RWPE1 (cell line): ENCODE measurements at regions not wholly inside any gene's neighbourhood (a gene's known extent, or its start where the extent isn't known, plus 50 kb on each side); places are given as distances from the start of the nearest gene placed in this dataset.

Experiments
- CTCF ChIA-PET: fragments of 350-600 bp; sonication (Branson Sonifier 250); formaldehyde crosslinking; extraction: SDS; loops from one replicate; lab custom pipeline; 2021; lab: Yijun Ruan, JAX
- POLR2A ChIA-PET: fragments of 400-600 bp; formaldehyde crosslinking; extraction: SDS; loops from one replicate; lab custom pipeline; 2020; ENCODE audit warnings: antibody characterized with exemption; ENCODE audit not compliant: low non-redundant PET; lab: Yijun Ruan, JAX
- DNase-seq: peaks from one replicate; pipeline ENCODE4 v3.0.0; 2012; ENCODE audit warnings: low spot score
- H3K27ac ChIP-seq: fragments of 450-650 bp; 2 replicates; pipeline ENCODE4 v1.5.1; 2017
- TF ChIP-seq, protein P1 (sequence below): fragments of 450-650 bp; conservative IDR thresholded peaks from 2 replicates; pipeline ENCODE4 v1.5.1; 2017; ENCODE audit warnings: low read depth, mild to moderate bottlenecking

DNA sequence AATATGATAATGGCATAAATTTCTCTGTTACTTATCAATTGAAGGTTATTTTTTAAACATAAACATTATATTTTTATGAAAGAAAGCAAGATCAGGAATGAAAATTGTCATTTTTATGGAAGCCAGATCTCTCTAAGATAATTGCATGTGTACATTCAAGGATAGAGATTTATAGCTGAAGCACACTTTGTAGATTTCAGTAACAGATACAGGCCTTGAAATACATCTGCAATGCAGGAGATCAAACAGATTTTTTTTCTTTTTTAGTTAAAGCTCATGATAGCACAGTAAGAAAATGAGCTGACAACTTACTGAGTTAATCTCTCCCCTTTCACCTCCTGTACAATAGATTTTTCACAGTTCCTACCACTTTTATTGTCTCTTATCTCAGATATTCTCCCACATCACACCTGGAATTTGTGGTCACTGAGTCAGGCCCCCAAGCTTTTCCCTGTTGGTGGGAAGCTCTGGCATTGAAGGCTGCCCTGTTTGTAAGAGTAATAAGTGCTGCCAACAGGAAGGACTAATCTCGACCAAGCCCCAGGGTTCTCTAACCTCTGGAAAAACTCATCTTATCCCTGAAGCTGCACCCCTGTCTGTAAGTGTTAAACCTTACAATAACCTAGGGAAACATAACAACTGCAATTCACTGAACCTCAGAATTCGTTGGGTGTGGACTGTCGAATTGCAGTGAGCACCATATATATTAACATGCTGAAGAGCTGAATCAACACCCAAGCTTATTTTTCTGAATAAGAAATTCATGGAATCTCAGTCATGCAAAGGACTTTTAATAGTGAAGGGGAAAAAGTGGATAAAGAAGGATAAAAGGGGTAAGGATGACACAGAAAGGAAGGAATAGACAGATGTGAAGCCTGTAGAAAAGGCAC, 599.0 kb downstream of the LMO4 start:
- no peak for DNase-seq
- ChIA-PET POLR2A (no interaction called here), CTCF (no interaction called here)
- H3K27ac ChIP-seq = no peak overlapping the region
- TF ChIP-seq, protein P1, sequence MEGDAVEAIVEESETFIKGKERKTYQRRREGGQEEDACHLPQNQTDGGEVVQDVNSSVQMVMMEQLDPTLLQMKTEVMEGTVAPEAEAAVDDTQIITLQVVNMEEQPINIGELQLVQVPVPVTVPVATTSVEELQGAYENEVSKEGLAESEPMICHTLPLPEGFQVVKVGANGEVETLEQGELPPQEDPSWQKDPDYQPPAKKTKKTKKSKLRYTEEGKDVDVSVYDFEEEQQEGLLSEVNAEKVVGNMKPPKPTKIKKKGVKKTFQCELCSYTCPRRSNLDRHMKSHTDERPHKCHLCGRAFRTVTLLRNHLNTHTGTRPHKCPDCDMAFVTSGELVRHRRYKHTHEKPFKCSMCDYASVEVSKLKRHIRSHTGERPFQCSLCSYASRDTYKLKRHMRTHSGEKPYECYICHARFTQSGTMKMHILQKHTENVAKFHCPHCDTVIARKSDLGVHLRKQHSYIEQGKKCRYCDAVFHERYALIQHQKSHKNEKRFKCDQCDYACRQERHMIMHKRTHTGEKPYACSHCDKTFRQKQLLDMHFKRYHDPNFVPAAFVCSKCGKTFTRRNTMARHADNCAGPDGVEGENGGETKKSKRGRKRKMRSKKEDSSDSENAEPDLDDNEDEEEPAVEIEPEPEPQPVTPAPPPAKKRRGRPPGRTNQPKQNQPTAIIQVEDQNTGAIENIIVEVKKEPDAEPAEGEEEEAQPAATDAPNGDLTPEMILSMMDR = no peak

GRCh38 chr1:87928623-87929022, 599.9 kb downstream of the LMO4 start:
- POLR2A ChIA-PET = no interaction called here
- TF ChIP-seq, protein P1 = no peak
- H3K27ac ChIP-seq = no peak overlapping the region
- DNase-seq = no peak
- CTCF ChIA-PET = no interaction called here

DNA sequence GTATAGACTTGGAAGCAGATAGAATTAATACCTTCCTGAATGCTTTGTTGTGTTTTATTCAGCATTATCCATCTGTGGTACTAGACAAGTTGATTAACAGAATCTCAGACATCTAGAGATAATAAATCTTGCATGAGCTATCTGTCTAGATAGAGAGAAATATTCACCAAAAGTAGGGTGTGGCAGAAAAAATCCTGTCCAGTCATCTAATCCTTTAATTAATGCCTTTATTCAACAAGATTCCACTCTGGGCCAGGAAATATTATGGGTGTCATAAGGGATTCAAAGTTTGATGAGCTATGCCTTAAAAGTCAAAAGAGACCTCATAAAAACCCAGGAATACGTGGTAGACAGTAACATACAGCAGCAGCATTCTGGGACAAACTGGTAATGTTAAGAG, 601.2 kb downstream of the LMO4 start:
- no peak for DNase-seq
- H3K27ac ChIP-seq = no peak overlapping the region
- ChIA-PET CTCF (no interaction called here), POLR2A (no interaction called here)
- TF ChIP-seq, protein P1 = no peak

DNA sequence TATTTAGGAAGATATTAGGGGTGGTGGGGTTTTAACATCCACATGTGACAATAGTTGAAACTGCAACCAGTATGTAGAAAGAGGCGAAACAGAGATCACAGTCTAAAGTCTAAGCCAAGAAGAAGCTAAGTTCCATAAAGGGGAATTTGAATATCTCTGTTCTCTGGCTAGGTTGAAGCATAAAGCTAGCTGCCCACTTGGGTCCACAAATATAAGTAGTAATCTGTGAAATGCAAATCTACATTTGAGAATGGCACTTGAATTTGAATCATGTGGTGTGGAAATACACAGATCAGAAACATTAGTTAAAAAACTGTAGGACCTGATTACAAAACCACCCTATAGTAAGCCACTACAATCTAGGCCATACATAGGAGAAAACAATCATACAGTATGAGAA, 602.1 kb downstream of the LMO4 start:
- no peak overlapping the region for H3K27ac ChIP-seq
- TF ChIP-seq, protein P1 = no peak
- POLR2A ChIA-PET = no interaction called here
- no peak for DNase-seq
- CTCF ChIA-PET = no interaction called here

DNA sequence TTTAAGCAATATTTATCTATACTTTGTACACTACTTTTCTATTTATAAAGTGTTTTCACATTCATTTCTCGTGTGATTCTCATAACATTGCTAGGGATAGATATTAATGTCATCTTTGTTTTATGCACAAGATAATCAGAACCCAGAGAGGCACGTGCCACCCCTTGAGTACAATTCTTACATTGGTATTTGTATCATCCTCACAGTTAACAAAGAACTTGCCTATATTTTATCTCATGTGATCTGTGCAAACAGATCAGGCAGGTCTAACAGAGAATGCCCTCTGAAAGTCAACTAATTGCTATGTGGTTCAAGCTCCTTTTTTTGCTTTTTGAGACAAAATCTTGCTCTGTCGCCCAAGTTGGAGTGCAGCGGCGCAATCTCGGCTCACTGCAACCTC, 604.5 kb downstream of the LMO4 start:
- POLR2A ChIA-PET = no interaction called here
- CTCF ChIA-PET = interaction anchor here (0.5 kb wide), 1 partner anchor 29 kb away, joined by 4 read pairs; no protein-coding TSS in a partner anchor
- H3K27ac ChIP-seq = no peak overlapping the region
- no peak for DNase-seq
- TF ChIP-seq, protein P1 = no peak

DNA sequence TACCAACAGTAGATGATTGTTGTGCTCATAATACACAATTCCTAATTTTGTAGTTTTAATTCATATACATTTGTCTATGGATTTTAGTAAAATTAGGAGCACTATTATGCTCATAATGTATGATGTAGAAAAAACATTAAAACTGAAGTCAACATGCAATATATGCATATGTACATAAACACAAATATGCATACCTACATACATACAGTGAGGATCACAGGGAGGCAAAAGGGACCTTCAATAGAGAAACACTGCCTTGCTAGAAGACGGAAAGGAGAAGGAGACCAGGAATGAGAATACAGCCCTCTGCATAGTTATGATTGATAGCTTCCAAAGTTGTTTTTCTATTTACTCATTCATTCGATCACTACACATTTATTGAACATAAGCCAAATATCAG, 606.5 kb downstream of the LMO4 start:
- POLR2A ChIA-PET = no interaction called here
- CTCF ChIA-PET = no interaction called here
- TF ChIP-seq, protein P1 = no peak
- no peak for DNase-seq
- H3K27ac ChIP-seq = no peak overlapping the region
